BE2C (cell line): ENCODE measurements at regions not wholly inside any gene's neighbourhood (a gene's known extent, or its start where the extent isn't known, plus 50 kb on each side); places are given as distances from the start of the nearest gene placed in this dataset.

Source experiments
- DNase-seq: peaks from one replicate; pipeline ENCODE4 v3.0.0-alpha.2; 2020
- H3K27me3 ChIP-seq: fragments of 250-450 bp; sonication (Bioruptor Pico); 2 replicates; pipeline ENCODE4 v1.5.1; 2020; ENCODE audit warnings: mild to moderate bottlenecking
- H3K36me3 ChIP-seq: fragments of 250-450 bp; sonication (Bioruptor Pico); 2 replicates; pipeline ENCODE4 v1.5.1; 2020; ENCODE audit warnings: mild to moderate bottlenecking
- H3K4me1 ChIP-seq: fragments of 250-450 bp; sonication (Bioruptor Pico); 2 replicates; pipeline ENCODE4 v1.5.1; 2020
- H3K4me3 ChIP-seq: 2 replicates; pipeline ENCODE4 v1.5.1; 2011; ENCODE audit warnings: low read depth, low read length
- H3K9me3 ChIP-seq: fragments of 250-450 bp; sonication (Bioruptor Pico); 2 replicates; pipeline ENCODE4 v1.5.1; 2020
- TF ChIP-seq, protein P1 (sequence below): IDR thresholded peaks from 2 replicates; pipeline ENCODE4 v1.5.1; 2012; ENCODE audit warnings: mild to moderate bottlenecking, low read depth, low read length

- H3K4me1 ChIP-seq, result no peaks in the 10 kb centered on the region
- H3K36me3 ChIP-seq, result no peaks in the 10 kb centered on the region
- DNase-seq, result no peak
- no peak overlapping the region for H3K4me3 ChIP-seq
- TF ChIP-seq, protein P1, sequence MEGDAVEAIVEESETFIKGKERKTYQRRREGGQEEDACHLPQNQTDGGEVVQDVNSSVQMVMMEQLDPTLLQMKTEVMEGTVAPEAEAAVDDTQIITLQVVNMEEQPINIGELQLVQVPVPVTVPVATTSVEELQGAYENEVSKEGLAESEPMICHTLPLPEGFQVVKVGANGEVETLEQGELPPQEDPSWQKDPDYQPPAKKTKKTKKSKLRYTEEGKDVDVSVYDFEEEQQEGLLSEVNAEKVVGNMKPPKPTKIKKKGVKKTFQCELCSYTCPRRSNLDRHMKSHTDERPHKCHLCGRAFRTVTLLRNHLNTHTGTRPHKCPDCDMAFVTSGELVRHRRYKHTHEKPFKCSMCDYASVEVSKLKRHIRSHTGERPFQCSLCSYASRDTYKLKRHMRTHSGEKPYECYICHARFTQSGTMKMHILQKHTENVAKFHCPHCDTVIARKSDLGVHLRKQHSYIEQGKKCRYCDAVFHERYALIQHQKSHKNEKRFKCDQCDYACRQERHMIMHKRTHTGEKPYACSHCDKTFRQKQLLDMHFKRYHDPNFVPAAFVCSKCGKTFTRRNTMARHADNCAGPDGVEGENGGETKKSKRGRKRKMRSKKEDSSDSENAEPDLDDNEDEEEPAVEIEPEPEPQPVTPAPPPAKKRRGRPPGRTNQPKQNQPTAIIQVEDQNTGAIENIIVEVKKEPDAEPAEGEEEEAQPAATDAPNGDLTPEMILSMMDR, result no peak
- H3K9me3 ChIP-seq, result no peaks in the 10 kb centered on the region
- peaks cover 4% of the 10 kb centered on the region; the same call in 1 of the 2 replicates for H3K27me3 ChIP-seq
Observed at GRCh38 chr15:34663101-34663500, 79.7 kb upstream of the GOLGA8B start.

GRCh38 chr15:34659056-34659455, 75.6 kb upstream of the GOLGA8B start:
- TF ChIP-seq, protein P1, result no peak
- H3K36me3 ChIP-seq, result no peaks in the 10 kb centered on the region
- H3K4me3 ChIP-seq, result no peak overlapping the region
- no peaks in the 10 kb centered on the region for H3K4me1 ChIP-seq
- no peaks in the 10 kb centered on the region for H3K27me3 ChIP-seq
- no peaks in the 10 kb centered on the region for H3K9me3 ChIP-seq
- no peak for DNase-seq

- H3K4me1 ChIP-seq, result no peaks in the 10 kb centered on the region
- no peaks in the 10 kb centered on the region for H3K36me3 ChIP-seq
- no peaks in the 10 kb centered on the region for H3K9me3 ChIP-seq
- DNase-seq, result no peak
- H3K4me3 ChIP-seq, result no peak overlapping the region
- no peaks in the 10 kb centered on the region for H3K27me3 ChIP-seq
- TF ChIP-seq, protein P1, result no peak
Observed at GRCh38 chr15:34657469-34658127, 74.1 kb upstream of the GOLGA8B start.

GRCh38 chr15:34656005-34656796, 72.8 kb upstream of the GOLGA8B start:
- Histone ChIP-seq H3K4me3 (no peak overlapping the region), H3K9me3 (no peaks in the 10 kb centered on the region), H3K36me3 (no peaks in the 10 kb centered on the region), H3K4me1 (no peaks in the 10 kb centered on the region), H3K27me3 (no peaks in the 10 kb centered on the region)
- TF ChIP-seq, protein P1, result no peak
- DNase-seq, result no peak

DNA sequence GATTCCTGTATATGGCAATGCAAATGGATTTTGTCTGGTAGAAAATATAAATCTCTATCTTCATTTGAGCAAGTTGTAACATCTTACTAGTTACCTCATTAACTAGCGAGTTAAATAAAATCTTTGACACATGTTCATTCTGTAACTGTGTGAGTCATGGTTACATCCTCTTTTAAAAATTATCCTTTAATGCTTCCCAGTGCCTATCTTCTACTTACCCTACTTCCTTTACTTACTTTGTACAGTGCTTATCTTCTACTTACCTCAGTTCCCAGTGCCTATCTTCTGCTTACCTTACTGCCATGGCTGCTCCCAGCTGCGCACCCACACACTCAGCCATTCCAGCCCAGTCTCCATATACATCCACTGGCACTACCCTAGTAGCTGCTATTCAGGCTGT, 71.9 kb upstream of the GOLGA8B start:
- DNase-seq, result no peak
- Histone ChIP-seq H3K9me3 (no peaks in the 10 kb centered on the region), H3K4me1 (no peaks in the 10 kb centered on the region), H3K4me3 (no peak overlapping the region), H3K36me3 (no peaks in the 10 kb centered on the region), H3K27me3 (no peaks in the 10 kb centered on the region)
- TF ChIP-seq, protein P1, result no peak

- Histone ChIP-seq H3K9me3 (no peaks in the 10 kb centered on the region), H3K27me3 (no peaks in the 10 kb centered on the region), H3K4me1 (no peaks in the 10 kb centered on the region), H3K36me3 (no peaks in the 10 kb centered on the region), H3K4me3 (no peak overlapping the region)
- TF ChIP-seq, protein P1, result no peak
- no peak for DNase-seq
Observed at GRCh38 chr15:34654625-34655024, 71.2 kb upstream of the GOLGA8B start.
